HEK293 (cell line): ENCODE measurements at regions not wholly inside any gene's neighbourhood (a gene's known extent, or its start where the extent isn't known, plus 50 kb on each side); places are given as distances from the start of the nearest gene placed in this dataset.

Experiments
- CTCF ChIA-PET: fragments of 350-600 bp; formaldehyde crosslinking; extraction: SDS; loops from one replicate; lab custom pipeline; 2021; ENCODE audit warnings: antibody characterized with exemption; lab: Yijun Ruan, JAX
- POLR2A ChIA-PET: fragments of 300-600 bp; formaldehyde crosslinking; extraction: SDS; loops from one replicate; lab custom pipeline; 2020; ENCODE audit warnings: antibody characterized with exemption, inconsistent platforms; lab: Yijun Ruan, JAX
- H3K27ac ChIP-seq: fragments of 200-500 bp; sonication (Bioruptor generic); 2 replicates; pipeline ENCODE4 v1.5.1; 2014; ENCODE audit warnings: low read depth, low read length, control low read depth, inconsistent platforms; ENCODE audit errors: extremely low read depth
- H3K36me3 ChIP-seq, 2 experiments: fragments of 200-500 bp in 1 of 2; sonication (Bioruptor generic) in 1 of 2; 1 replicate in 1 of 2; 2 replicates in 1 of 2; pipeline ENCODE4 v1.5.1; 2014 to 2017; ENCODE audit warnings: inconsistent platforms in 2 of 2, low read length in 2 of 2; ENCODE audit not compliant: control insufficient read depth in 2 of 2, insufficient read depth in 1 of 2
- H3K4me1 ChIP-seq: fragments of 200-500 bp; sonication (Bioruptor generic); 2 replicates; pipeline ENCODE4 v1.5.1; 2014; ENCODE audit warnings: mild to moderate bottlenecking, low read length, inconsistent platforms; ENCODE audit not compliant: control insufficient read depth, insufficient read depth
- H3K4me3 ChIP-seq: 2 replicates; pipeline ENCODE4 v1.5.1; 2011; ENCODE audit warnings: low read depth, mild to moderate bottlenecking, control low read depth, low read length, moderate library complexity
- H3K9me3 ChIP-seq: fragments of 200-500 bp; sonication (Bioruptor generic); 2 replicates; pipeline ENCODE4 v1.5.1; 2014; ENCODE audit warnings: low read depth, low read length, inconsistent platforms; ENCODE audit not compliant: control insufficient read depth, insufficient read depth
- GLI4 ChIP-seq: fragments of 450-650 bp; formaldehyde crosslinking; IDR thresholded peaks from 2 replicates; pipeline ENCODE4 v1.5.1; 2016; ENCODE audit warnings: missing biosample characterization, missing genetic modification characterization
- HOXD13 ChIP-seq: sonication (generic); formaldehyde crosslinking; IDR thresholded peaks from 2 replicates; pipeline ENCODE4 v1.8.0; 2022; ENCODE audit warnings: missing genetic modification reagents, borderline replicate concordance
- KLF1 ChIP-seq: fragments of 450-650 bp; formaldehyde crosslinking; IDR thresholded peaks from 2 replicates; pipeline ENCODE4 v1.5.1; 2016; ENCODE audit warnings: missing biosample characterization, missing genetic modification characterization
- KLF16 ChIP-seq: fragments of 450-650 bp; formaldehyde crosslinking; IDR thresholded peaks from 2 replicates; pipeline ENCODE4 v1.5.1; 2017; ENCODE audit warnings: missing biosample characterization, missing genetic modification characterization
- ZIC2 ChIP-seq: fragments of 450-650 bp; formaldehyde crosslinking; IDR thresholded peaks from 2 replicates; pipeline ENCODE4 v1.5.1; 2016; ENCODE audit warnings: missing biosample characterization, missing genetic modification characterization
- ZNF114 ChIP-seq: fragments of 450-650 bp; formaldehyde crosslinking; IDR thresholded peaks from 2 replicates; pipeline ENCODE4 v1.5.0; 2017; ENCODE audit warnings: missing biosample characterization, missing genetic modification characterization
- ZNF202 ChIP-seq: fragments of 450-650 bp; formaldehyde crosslinking; IDR thresholded peaks from 2 replicates; pipeline ENCODE4 v1.5.1; 2016; ENCODE audit warnings: missing biosample characterization, missing genetic modification characterization, borderline replicate concordance
- ZNF221 ChIP-seq: fragments of 450-650 bp; formaldehyde crosslinking; IDR thresholded peaks from 2 replicates; pipeline ENCODE4 v1.5.1; 2017; ENCODE audit warnings: missing biosample characterization, missing genetic modification characterization, borderline replicate concordance
- ZNF239 ChIP-seq: fragments of 450-650 bp; formaldehyde crosslinking; IDR thresholded peaks from 2 replicates; pipeline ENCODE4 v1.5.1; 2016; ENCODE audit warnings: missing biosample characterization, missing genetic modification characterization
- ZNF24 ChIP-seq: fragments of 450-650 bp; formaldehyde crosslinking; IDR thresholded peaks from 2 replicates; pipeline ENCODE4 v1.5.1; 2016; ENCODE audit warnings: missing biosample characterization, missing genetic modification characterization
- ZNF292 ChIP-seq: fragments of 450-650 bp; formaldehyde crosslinking; IDR thresholded peaks from 2 replicates; pipeline ENCODE4 v1.5.1; 2016; ENCODE audit warnings: low read depth, missing biosample characterization, missing genetic modification characterization, borderline replicate concordance
- ZNF302 ChIP-seq: fragments of 450-650 bp; formaldehyde crosslinking; IDR thresholded peaks from 2 replicates; pipeline ENCODE4 v1.5.1; 2016; ENCODE audit warnings: missing biosample characterization, missing genetic modification characterization, low read depth
- ZNF501 ChIP-seq: fragments of 450-650 bp; formaldehyde crosslinking; IDR thresholded peaks from 2 replicates; pipeline ENCODE4 v1.5.1; 2016; ENCODE audit warnings: missing biosample characterization, missing genetic modification characterization
- ZNF510 ChIP-seq: fragments of 450-650 bp; formaldehyde crosslinking; IDR thresholded peaks from 2 replicates; pipeline ENCODE4 v1.5.1; 2018; ENCODE audit warnings: mild to moderate bottlenecking, missing genetic modification characterization, missing biosample characterization; ENCODE audit not compliant: insufficient replicate concordance
- ZNF518A ChIP-seq: fragments of 450-650 bp; formaldehyde crosslinking; conservative IDR thresholded peaks from 2 replicates; pipeline ENCODE4 v1.5.1; 2016; ENCODE audit warnings: low read depth, missing biosample characterization, missing genetic modification characterization
- ZNF623 ChIP-seq: fragments of 450-650 bp; formaldehyde crosslinking; IDR thresholded peaks from 2 replicates; pipeline ENCODE4 v1.5.1; 2016; ENCODE audit warnings: missing biosample characterization, missing genetic modification characterization
- ZNF624 ChIP-seq: fragments of 450-650 bp; formaldehyde crosslinking; IDR thresholded peaks from 2 replicates; pipeline ENCODE4 v1.5.1; 2017; ENCODE audit warnings: missing biosample characterization, missing genetic modification characterization
- ZNF777 ChIP-seq: fragments of 450-650 bp; formaldehyde crosslinking; IDR thresholded peaks from 2 replicates; pipeline ENCODE4 v1.5.1; 2017; ENCODE audit warnings: missing biosample characterization, missing genetic modification characterization, borderline replicate concordance
- ZSCAN16 ChIP-seq: fragments of 450-650 bp; formaldehyde crosslinking; IDR thresholded peaks from 2 replicates; pipeline ENCODE4 v1.5.1; 2016; ENCODE audit warnings: missing biosample characterization, missing genetic modification characterization
- TF ChIP-seq, protein P1 (sequence below): fragments of 450-650 bp; formaldehyde crosslinking; IDR thresholded peaks from 2 replicates; pipeline ENCODE4 v1.5.1; 2016; ENCODE audit warnings: missing biosample characterization, missing genetic modification characterization
- TF ChIP-seq, protein P2 (sequence below): fragments of 450-650 bp; formaldehyde crosslinking; IDR thresholded peaks from 2 replicates; pipeline ENCODE4 v1.5.1; 2016; ENCODE audit warnings: missing biosample characterization, missing genetic modification characterization
- TF ChIP-seq, protein P3 (sequence below): fragments of 450-650 bp; formaldehyde crosslinking; IDR thresholded peaks from 2 replicates; pipeline ENCODE4 v1.5.1; 2017; ENCODE audit warnings: missing biosample characterization, mild to moderate bottlenecking, missing genetic modification characterization, moderate library complexity

DNA sequence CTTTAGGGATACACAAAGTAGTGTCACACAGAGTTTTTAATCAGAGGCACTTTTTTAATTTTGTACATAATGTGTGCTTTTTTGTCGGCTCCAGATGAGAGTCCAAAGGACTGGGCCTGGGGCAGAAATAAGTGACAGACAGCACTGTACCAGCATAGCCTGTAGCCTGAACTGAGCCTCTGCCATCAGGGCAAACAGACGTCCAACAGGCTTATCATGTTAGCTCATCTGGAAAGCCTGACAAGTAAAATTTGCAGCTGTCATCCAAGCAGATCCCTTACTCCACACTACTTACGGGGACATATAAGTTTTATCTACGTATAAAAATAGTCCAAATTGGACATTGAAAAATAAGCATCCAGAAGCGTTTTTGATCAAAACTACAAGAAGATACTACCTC lies 233.1 kb upstream of the GAS1 start (continued):
- TF ChIP-seq KLF16 (tag by site-specific recombination): no peak
- TF ChIP-seq, protein P1, sequence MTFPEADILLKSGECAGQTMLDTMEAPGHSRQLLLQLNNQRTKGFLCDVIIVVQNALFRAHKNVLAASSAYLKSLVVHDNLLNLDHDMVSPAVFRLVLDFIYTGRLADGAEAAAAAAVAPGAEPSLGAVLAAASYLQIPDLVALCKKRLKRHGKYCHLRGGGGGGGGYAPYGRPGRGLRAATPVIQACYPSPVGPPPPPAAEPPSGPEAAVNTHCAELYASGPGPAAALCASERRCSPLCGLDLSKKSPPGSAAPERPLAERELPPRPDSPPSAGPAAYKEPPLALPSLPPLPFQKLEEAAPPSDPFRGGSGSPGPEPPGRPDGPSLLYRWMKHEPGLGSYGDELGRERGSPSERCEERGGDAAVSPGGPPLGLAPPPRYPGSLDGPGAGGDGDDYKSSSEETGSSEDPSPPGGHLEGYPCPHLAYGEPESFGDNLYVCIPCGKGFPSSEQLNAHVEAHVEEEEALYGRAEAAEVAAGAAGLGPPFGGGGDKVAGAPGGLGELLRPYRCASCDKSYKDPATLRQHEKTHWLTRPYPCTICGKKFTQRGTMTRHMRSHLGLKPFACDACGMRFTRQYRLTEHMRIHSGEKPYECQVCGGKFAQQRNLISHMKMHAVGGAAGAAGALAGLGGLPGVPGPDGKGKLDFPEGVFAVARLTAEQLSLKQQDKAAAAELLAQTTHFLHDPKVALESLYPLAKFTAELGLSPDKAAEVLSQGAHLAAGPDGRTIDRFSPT (tag by site-specific recombination): no peak
- no peak for TF ChIP-seq ZNF501 (tag by site-specific recombination)

GRCh38 chr9:87180841-87181240 lies 233.5 kb upstream of the GAS1 start:
- Histone ChIP-seq H3K27ac (no peak overlapping the region), H3K36me3 (no peaks in the 10 kb centered on the region), H3K4me3 (no peak overlapping the region), H3K4me1 (no peaks in the 10 kb centered on the region; the same call in 1 of the 2 replicates), H3K9me3 (no peaks in the 10 kb centered on the region)
- TF ChIP-seq ZNF777 (tag by site-specific recombination) (no peak), KLF1 (tag by site-specific recombination) (no peak), ZNF292 (tag by site-specific recombination) (no peak), ZNF623 (no peak), ZNF302 (no peak), ZNF510 (tag by site-specific recombination) (no peak), ZNF239 (no peak), ZNF114 (no peak), ZNF24 (tag by site-specific recombination) (no peak), ZSCAN16 (tag by site-specific recombination) (no peak), KLF16 (tag by site-specific recombination) (no peak), ZIC2 (tag by site-specific recombination) (no peak), ZNF518A (tag by site-specific recombination) (no peak)
- TF ChIP-seq, protein P2, sequence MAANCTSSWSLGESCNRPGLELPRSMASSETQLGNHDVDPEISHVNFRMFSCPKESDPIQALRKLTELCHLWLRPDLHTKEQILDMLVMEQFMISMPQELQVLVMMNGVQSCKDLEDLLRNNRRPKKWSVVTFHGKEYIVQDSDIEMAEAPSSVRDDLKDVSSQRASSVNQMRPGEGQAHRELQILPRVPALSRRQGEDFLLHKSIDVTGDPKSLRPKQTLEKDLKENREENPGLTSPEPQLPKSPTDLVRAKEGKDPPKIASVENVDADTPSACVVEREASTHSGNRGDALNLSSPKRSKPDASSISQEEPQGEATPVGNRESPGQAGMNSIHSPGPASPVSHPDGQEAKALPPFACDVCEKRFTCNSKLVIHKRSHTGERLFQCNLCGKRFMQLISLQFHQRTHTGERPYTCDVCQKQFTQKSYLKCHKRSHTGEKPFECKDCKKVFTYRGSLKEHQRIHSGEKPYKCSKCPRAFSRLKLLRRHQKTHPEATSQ (tag by site-specific recombination): no peak
- CTCF ChIA-PET: no interaction called here
- POLR2A ChIA-PET: no interaction called here

DNA sequence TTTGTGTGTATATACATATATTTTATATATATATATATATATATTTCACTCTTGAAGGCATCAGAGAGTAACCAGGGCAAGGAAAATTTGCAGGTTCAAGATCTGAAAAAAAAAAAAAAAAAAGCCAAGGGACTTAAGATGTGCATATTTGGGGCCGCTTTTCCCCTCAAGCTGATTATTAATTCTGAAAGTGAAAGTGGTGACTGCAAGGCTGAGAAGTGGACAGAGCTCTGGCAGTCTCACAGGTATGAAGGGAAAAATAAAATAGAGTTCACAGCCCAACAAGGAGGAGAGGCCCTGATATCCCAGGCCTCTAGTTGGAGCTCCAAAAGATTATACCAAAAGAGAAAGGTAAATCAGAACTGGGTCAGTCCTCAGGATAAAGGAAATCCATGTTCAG lies 234.4 kb upstream of the GAS1 start:
- CTCF ChIA-PET: interaction anchor here (0.6 kb wide), 1 partner anchor 1476 kb away, joined by 3 read pairs; no protein-coding TSS in a partner anchor
- no peak for TF ChIP-seq ZNF624 (tag by site-specific recombination)
- TF ChIP-seq, protein P3, sequence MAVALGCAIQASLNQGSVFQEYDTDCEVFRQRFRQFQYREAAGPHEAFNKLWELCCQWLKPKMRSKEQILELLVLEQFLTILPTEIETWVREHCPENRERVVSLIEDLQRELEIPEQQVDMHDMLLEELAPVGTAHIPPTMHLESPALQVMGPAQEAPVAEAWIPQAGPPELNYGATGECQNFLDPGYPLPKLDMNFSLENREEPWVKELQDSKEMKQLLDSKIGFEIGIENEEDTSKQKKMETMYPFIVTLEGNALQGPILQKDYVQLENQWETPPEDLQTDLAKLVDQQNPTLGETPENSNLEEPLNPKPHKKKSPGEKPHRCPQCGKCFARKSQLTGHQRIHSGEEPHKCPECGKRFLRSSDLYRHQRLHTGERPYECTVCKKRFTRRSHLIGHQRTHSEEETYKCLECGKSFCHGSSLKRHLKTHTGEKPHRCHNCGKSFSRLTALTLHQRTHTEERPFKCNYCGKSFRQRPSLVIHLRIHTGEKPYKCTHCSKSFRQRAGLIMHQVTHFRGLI (tag by site-specific recombination): no peak
- TF ChIP-seq GLI4 (tag by site-specific recombination): no peak
- no peak for TF ChIP-seq ZNF202 (tag by site-specific recombination)
- TF ChIP-seq ZSCAN16 (tag by site-specific recombination): no peak
- no peak for TF ChIP-seq HOXD13 (CRISPR knock-in tag)
- TF ChIP-seq ZNF221 (tag by site-specific recombination): no peak

More for the DNA sequence above, 234.4 kb upstream of the GAS1 start:
- H3K9me3 ChIP-seq: no peaks in the 10 kb centered on the region
- POLR2A ChIA-PET: no interaction called here
- no peaks in the 10 kb centered on the region for H3K36me3 ChIP-seq
- no peaks in the 10 kb centered on the region; the same call in 1 of the 2 replicates for H3K4me1 ChIP-seq
- H3K27ac ChIP-seq: no peak overlapping the region
- H3K4me3 ChIP-seq: no peak overlapping the region
